ENCODE measurements at regions not wholly inside any gene's neighbourhood (a gene's known extent, or its start where the extent isn't known, plus 50 kb on each side); places are given as distances from the start of the nearest gene placed in this dataset.

DNA sequence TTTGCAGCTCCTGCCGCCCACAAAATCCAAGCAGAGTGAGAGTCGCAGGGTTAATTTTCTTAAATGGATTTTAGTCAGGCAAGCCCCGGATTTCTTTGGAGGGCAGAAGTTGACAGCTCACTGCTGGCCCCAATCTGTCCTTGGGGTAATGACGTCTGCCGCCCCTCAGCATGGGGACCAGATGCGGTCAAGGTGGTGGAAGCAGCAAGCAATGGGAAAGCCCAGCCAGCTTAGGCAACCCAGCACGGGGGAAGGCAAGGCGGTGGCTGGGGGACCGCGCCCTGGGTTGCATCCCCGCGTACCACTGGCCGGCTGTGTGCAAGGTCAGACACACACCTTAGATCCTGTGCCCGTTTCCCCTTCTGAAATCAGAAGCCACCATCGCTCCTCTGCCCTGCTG is 321.7 kb downstream of the C16orf95 start:
- H3K4me3 ChIP-seq (ENCODE audit: low read depth, low read length): no peak overlapping the region
- TF ChIP-seq, protein P1, sequence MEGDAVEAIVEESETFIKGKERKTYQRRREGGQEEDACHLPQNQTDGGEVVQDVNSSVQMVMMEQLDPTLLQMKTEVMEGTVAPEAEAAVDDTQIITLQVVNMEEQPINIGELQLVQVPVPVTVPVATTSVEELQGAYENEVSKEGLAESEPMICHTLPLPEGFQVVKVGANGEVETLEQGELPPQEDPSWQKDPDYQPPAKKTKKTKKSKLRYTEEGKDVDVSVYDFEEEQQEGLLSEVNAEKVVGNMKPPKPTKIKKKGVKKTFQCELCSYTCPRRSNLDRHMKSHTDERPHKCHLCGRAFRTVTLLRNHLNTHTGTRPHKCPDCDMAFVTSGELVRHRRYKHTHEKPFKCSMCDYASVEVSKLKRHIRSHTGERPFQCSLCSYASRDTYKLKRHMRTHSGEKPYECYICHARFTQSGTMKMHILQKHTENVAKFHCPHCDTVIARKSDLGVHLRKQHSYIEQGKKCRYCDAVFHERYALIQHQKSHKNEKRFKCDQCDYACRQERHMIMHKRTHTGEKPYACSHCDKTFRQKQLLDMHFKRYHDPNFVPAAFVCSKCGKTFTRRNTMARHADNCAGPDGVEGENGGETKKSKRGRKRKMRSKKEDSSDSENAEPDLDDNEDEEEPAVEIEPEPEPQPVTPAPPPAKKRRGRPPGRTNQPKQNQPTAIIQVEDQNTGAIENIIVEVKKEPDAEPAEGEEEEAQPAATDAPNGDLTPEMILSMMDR (IDR thresholded peaks at IDR 0.05; ENCODE audit: low read depth, low read length): no peak

GRCh38 chr16:86996081-86996480 is 321.1 kb downstream of the C16orf95 start:
- TF ChIP-seq, protein P1 (IDR thresholded peaks at IDR 0.05; ENCODE audit: low read depth, low read length): no peak
- no peak overlapping the region for H3K4me3 ChIP-seq (ENCODE audit: low read depth, low read length)

- TF ChIP-seq, protein P1 (IDR thresholded peaks at IDR 0.05; ENCODE audit: low read depth, low read length): no peak
- H3K4me3 ChIP-seq (ENCODE audit: low read depth, low read length): no peak overlapping the region
These were observed 320.1 kb downstream of the C16orf95 start for GRCh38 chr16:86997058-86997457.

DNA sequence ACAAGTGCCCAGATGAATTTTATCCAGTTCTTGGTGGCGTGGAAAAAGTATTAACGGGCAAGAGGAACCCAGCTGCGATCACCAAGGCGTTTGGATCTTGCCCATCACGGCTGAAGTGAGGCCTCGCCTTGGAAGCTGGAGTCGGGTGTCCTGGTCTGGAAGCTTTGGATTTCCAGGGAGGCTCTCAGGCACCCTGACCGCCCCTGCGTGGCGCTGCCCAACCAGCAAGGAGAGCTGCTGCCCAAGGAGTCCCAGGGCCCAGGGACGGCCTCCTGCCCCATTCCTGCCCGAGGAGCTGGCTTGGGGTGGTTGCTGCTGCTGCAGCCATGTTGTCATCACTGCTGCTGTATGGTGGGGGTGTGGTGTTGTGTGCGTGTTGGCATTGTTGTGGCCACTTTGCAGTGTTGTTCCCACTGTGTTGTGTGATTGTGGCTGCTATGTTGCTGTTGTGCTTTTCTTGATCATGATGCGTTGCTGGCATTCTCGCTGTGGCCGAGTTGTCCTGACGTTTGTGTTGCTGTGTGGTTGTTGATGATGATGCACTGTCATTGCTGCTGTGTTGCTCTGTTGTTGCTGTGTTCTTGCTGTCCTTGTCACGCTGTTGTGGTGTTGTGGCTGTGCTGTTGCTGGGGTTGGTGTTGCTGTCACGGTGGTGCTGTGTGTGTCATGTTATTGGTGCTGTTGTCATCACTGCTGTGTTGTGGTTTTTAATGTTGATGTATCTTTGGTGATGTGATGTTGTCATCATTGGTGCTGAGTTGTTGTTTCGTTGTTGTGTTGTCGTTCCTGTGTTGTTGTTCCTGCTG is 318.8 kb downstream of the C16orf95 start:
- H3K4me3 ChIP-seq (ENCODE audit: low read depth, low read length): no peak overlapping the region
- TF ChIP-seq, protein P1 (IDR thresholded peaks at IDR 0.05; ENCODE audit: low read depth, low read length): no peak

DNA sequence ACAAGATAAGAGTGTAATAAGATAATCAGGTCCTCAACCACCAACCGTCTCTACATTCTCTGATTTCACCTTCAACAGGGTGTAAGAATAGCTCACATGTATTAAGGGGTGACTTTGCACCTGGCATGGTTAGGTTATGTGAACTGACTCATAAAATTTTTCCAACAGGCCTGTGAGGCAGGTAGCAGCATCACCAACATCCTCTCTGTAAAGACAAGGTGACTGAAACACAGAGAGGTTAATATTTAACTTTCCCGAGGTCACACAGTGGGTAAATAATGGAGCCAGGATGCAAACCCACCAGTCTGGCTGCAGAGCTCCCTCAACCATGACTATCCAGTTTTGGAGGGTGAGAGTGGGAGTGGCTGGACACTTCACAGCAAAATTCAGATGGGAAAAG is 317.2 kb downstream of the C16orf95 start:
- TF ChIP-seq, protein P1 (IDR thresholded peaks at IDR 0.05; ENCODE audit: low read depth, low read length): no peak

GRCh38 chr16:87002717-87003413 is 314.3 kb downstream of the C16orf95 start:
- H3K4me3 ChIP-seq (ENCODE audit: low read depth, low read length): no peak overlapping the region
- TF ChIP-seq, protein P1 (IDR thresholded peaks at IDR 0.05; ENCODE audit: low read depth, low read length): no peak

More for the DNA sequence above, 317.2 kb downstream of the C16orf95 start:
- no peak overlapping the region for H3K4me3 ChIP-seq (ENCODE audit: low read depth, low read length)

DNA sequence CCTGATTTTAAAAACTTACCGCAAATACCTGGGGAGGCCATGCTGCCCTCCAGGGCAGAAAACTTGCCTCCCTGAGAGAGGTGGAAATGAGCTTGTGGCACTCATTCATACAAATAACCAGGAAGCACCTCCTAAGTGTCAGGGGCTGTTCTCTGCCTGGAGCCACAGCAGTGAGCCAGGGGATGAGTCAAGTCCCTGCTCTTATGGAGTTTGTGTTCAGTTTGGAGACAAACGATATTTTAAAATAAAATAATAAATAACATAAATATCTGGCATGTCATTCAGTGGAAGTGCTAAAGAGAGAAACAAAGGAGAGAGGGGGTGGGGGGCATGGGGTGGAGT is 313.8 kb downstream of the C16orf95 start:
- no peak overlapping the region for H3K4me3 ChIP-seq (ENCODE audit: low read depth, low read length)
- TF ChIP-seq, protein P1 (IDR thresholded peaks at IDR 0.05; ENCODE audit: low read depth, low read length): no peak
